Activated CD4-positive, alpha-beta T cell treated with anti-CD3 and anti-CD28 coated beads, Interleukin-2, amount 50 U/mL, for 4 hours (primary cell): ENCODE measurements at regions not wholly inside any gene's neighbourhood (a gene's known extent, or its start where the extent isn't known, plus 50 kb on each side); places are given as distances from the start of the nearest gene placed in this dataset.

ENCODE experiments used
- DNase-seq, 2 experiments: peaks; one replicate each; pipeline ENCODE4 v3.0.0-alpha.2; 2020

- DNase-seq: no peak
Observed at GRCh38 chr2:122447237-122447636, 691.8 kb downstream of the TSN start.

- no peak for DNase-seq
Observed at GRCh38 chr2:122451040-122451439, 695.6 kb downstream of the TSN start.

GRCh38 chr2:122451697-122452096 is 696.2 kb downstream of the TSN start:
- no peak for DNase-seq

GRCh38 chr2:122469147-122469546 is 713.7 kb downstream of the TSN start:
- DNase-seq: no peak

- DNase-seq: no peak
Observed at GRCh38 chr2:122471753-122472152, 716.3 kb downstream of the TSN start.

- no peak for DNase-seq
Observed at GRCh38 chr2:122478117-122478516, 722.7 kb downstream of the TSN start.

GRCh38 chr2:122478771-122479170 is 723.3 kb downstream of the TSN start:
- DNase-seq: no peak

- no peak for DNase-seq
Observed at GRCh38 chr2:122480501-122481243, 725.2 kb downstream of the TSN start.

GRCh38 chr2:122481244-122481622 is 725.8 kb downstream of the TSN start:
- no peak for DNase-seq

GRCh38 chr2:122481717-122482116 is 726.3 kb downstream of the TSN start:
- DNase-seq: no peak

- no peak for DNase-seq
Observed at GRCh38 chr2:122486086-122486485, 730.6 kb downstream of the TSN start.

- DNase-seq: no peak
Observed at GRCh38 chr2:122486705-122487415, 731.4 kb downstream of the TSN start.

- no peak for DNase-seq
Observed at GRCh38 chr2:122491011-122491410, 735.6 kb downstream of the TSN start.

- no peak for DNase-seq
Observed at GRCh38 chr2:122500316-122501105, 745.1 kb downstream of the TSN start.

GRCh38 chr2:122506620-122507019 is 751.2 kb downstream of the TSN start:
- DNase-seq: no peak

GRCh38 chr2:122507261-122507660 is 751.8 kb downstream of the TSN start:
- DNase-seq: no peak

GRCh38 chr2:122512091-122512490 is 756.6 kb downstream of the TSN start:
- DNase-seq: no peak

GRCh38 chr2:122514451-122514996 is 759.1 kb downstream of the TSN start:
- no peak for DNase-seq

- DNase-seq: no peak
Observed at GRCh38 chr2:122515731-122516290, 760.4 kb downstream of the TSN start.

GRCh38 chr2:122516775-122517174 is 761.3 kb downstream of the TSN start:
- DNase-seq: no peak

- DNase-seq: no peak
Observed at GRCh38 chr2:122519366-122519765, 763.9 kb downstream of the TSN start.

GRCh38 chr2:122519821-122520611 is 764.6 kb downstream of the TSN start:
- DNase-seq: no peak
